A549 (cell line): ENCODE measurements at regions not wholly inside any gene's neighbourhood (a gene's known extent, or its start where the extent isn't known, plus 50 kb on each side); places are given as distances from the start of the nearest gene placed in this dataset.

ENCODE experiments used
- ATAC-seq, 2 experiments: fragments of 200-7000 bp in 1 of 2; fragments of >200 bp in 1 of 2; cut with Nextera tagmentation in 1 of 2; cut with Tn5 transposase in 1 of 2; 3 replicates each; pipeline versions ENCODE4 v1.8.0 to v1.9.1; 2018 to 2020; ENCODE audit warnings: mild to moderate bottlenecking in 1 of 2, moderate library complexity in 1 of 2
- CTCF ChIA-PET: fragments of 300-600 bp; sonication (Branson Sonifier 250); formaldehyde crosslinking; extraction: SDS; loops from one replicate; lab custom pipeline; 2021; ENCODE audit warnings: antibody characterized with exemption, inconsistent platforms; lab: Yijun Ruan, JAX
- POLR2A ChIA-PET: fragments of 350-600 bp; formaldehyde crosslinking; extraction: SDS; loops from one replicate; lab custom pipeline; 2021; ENCODE audit warnings: antibody characterized with exemption, inconsistent platforms; lab: Yijun Ruan, JAX
- DNase-seq, 2 experiments: peaks; one replicate each; pipeline versions ENCODE4 v3.0.0 to v3.0.0-alpha.2; 2011 to 2016; ENCODE audit warnings: low read depth in 1 of 2, low spot score in 1 of 2
- FAIRE-seq: peaks from 2 replicates; lab custom pipeline; 2011; peaks lifted over from hg19 to GRCh38; lab: Jason Lieb, UNC
- H3K27ac ChIP-seq, 2 experiments: fragments of >200 bp; sonication (Bioruptor Twin); formaldehyde crosslinking; 3 replicates each; pipeline ENCODE4 v1.5.1; 2016 to 2017
- H3K4me1 ChIP-seq: fragments of >200 bp; sonication (Bioruptor Twin); formaldehyde crosslinking; 3 replicates; pipeline ENCODE4 v1.6.1; 2016
- H3K4me2 ChIP-seq: fragments of >200 bp; sonication (Bioruptor Twin); formaldehyde crosslinking; 3 replicates; pipeline ENCODE4 v1.6.1; 2016
- H3K4me3 ChIP-seq: fragments of >200 bp; sonication (Bioruptor Twin); formaldehyde crosslinking; 3 replicates; pipeline ENCODE4 v1.5.1; 2016
- H3K9me3 ChIP-seq: fragments of >200 bp; sonication (Bioruptor Twin); formaldehyde crosslinking; 3 replicates; pipeline ENCODE4 v1.6.1; 2016
- BHLHE40 ChIP-seq: IDR thresholded peaks from 2 replicates; pipeline ENCODE4 v1.6.1; 2012; ENCODE audit warnings: low read depth, low read length, inconsistent platforms
- EHMT2 ChIP-seq: fragments of 200-600 bp; sonication (generic); IDR thresholded peaks from 2 replicates; pipeline ENCODE4 v1.6.1; 2016; ENCODE audit warnings: antibody characterized with exemption, low read depth, mild to moderate bottlenecking, moderate library complexity
- FOSB ChIP-seq: fragments of 250-450 bp; sonication (Bioruptor Pico); IDR thresholded peaks from 2 replicates; pipeline ENCODE4 v1.5.0; 2020; ENCODE audit warnings: mild to moderate bottlenecking, moderate library complexity
- FOSL2 ChIP-seq, 2 experiments: fragments of 450-650 bp in 1 of 2; fragments of >200 bp in 1 of 2; sonication (Bioruptor Twin) in 1 of 2; formaldehyde crosslinking; IDR thresholded peaks; 2 replicates each; pipeline versions ENCODE4 v1.5.0 to v1.6.1; 2016 to 2020; ENCODE audit warnings: mild to moderate bottlenecking in 1 of 2, moderate library complexity in 1 of 2
- GATA3 ChIP-seq: IDR thresholded peaks from 2 replicates; pipeline ENCODE4 v1.6.1; 2012; ENCODE audit warnings: borderline replicate concordance
- HOXB5 ChIP-seq: fragments of 250-450 bp; sonication (Bioruptor Pico); IDR thresholded peaks from 2 replicates; pipeline ENCODE4 v1.5.0; 2020; ENCODE audit warnings: mild to moderate bottlenecking, moderate library complexity
- JUN ChIP-seq, 2 experiments: fragments of >200 bp; sonication (Bioruptor Twin); formaldehyde crosslinking; IDR thresholded peaks; 2 replicates in 1 of 2; 3 replicates in 1 of 2; pipeline ENCODE4 v1.6.1; 2016 to 2017
- KDM5A ChIP-seq: fragments of 200-600 bp; sonication (generic); IDR thresholded peaks from 2 replicates; pipeline ENCODE4 v1.6.1; 2016; ENCODE audit warnings: antibody characterized with exemption, mild to moderate bottlenecking
- MAZ ChIP-seq: fragments of 150-350 bp; IDR thresholded peaks from 2 replicates; pipeline ENCODE4 v1.6.1; 2014; ENCODE audit warnings: antibody characterized with exemption, low read depth, low read length, borderline replicate concordance
- NFE2L2 ChIP-seq: fragments of 150-350 bp; conservative IDR thresholded peaks from 2 replicates; pipeline ENCODE4 v1.6.1; 2014; ENCODE audit warnings: low read length
- PHF8 ChIP-seq: fragments of 200-600 bp; sonication (generic); IDR thresholded peaks from 2 replicates; pipeline ENCODE4 v1.6.1; 2016; ENCODE audit warnings: low read depth, mild to moderate bottlenecking, antibody characterized with exemption, moderate library complexity, borderline replicate concordance
- POLR2A ChIP-seq: IDR thresholded peaks from 2 replicates; pipeline ENCODE4 v1.6.1; 2012; ENCODE audit warnings: mild to moderate bottlenecking, low read length
- POLR2AphosphoS2 ChIP-seq: conservative IDR thresholded peaks from 2 replicates; pipeline ENCODE4 v1.6.1; 2012; ENCODE audit warnings: low read length, improper control_type of control experiment, inconsistent platforms
- TFCP2L1 ChIP-seq: fragments of 250-450 bp; sonication (Bioruptor Pico); IDR thresholded peaks from 2 replicates; pipeline ENCODE4 v1.5.0; 2021; ENCODE audit warnings: mild to moderate bottlenecking
- ZC3H11A ChIP-seq: fragments of 450-650 bp; IDR thresholded peaks from 2 replicates; pipeline ENCODE4 v1.6.1; 2014; ENCODE audit warnings: antibody characterized with exemption, mild to moderate bottlenecking
- ZFP36 ChIP-seq: fragments of 450-650 bp; IDR thresholded peaks from 2 replicates; pipeline ENCODE4 v1.6.1; 2014; ENCODE audit warnings: borderline replicate concordance; ENCODE audit not compliant: partially characterized antibody
- ZNF302 ChIP-seq: fragments of 250-450 bp; sonication (Bioruptor Pico); IDR thresholded peaks from 2 replicates; pipeline ENCODE4 v1.9.0; 2021; ENCODE audit warnings: inconsistent platforms, mild to moderate bottlenecking, moderate library complexity
- ZSCAN20 ChIP-seq: fragments of 250-450 bp; sonication (Bioruptor Pico); IDR thresholded peaks from 2 replicates; pipeline ENCODE4 v1.8.0; 2022; ENCODE audit warnings: mild to moderate bottlenecking, moderate library complexity
- WGBS: methylation state at CpG from one replicate; pipeline ENCODE4 v1.1.6; 2017; ENCODE audit errors: missing lambda C conversion rate; 5-methylcytosine and 5-hydroxymethylcytosine counted together
- TF ChIP-seq, protein P1 (sequence below): IDR thresholded peaks from 2 replicates; pipeline ENCODE4 v1.6.1; 2012
- TF ChIP-seq, protein P2 (sequence below): fragments of 200-600 bp; sonication (generic); IDR thresholded peaks from 2 replicates; pipeline ENCODE4 v1.6.1; 2016; ENCODE audit warnings: antibody characterized with exemption, mild to moderate bottlenecking, moderate library complexity
- TF ChIP-seq, protein P3 (sequence below): fragments of 250-450 bp; sonication (Bioruptor Pico); IDR thresholded peaks from 2 replicates; pipeline ENCODE4 v1.5.0; 2020; ENCODE audit warnings: low read depth, mild to moderate bottlenecking, moderate library complexity
- TF ChIP-seq, protein P4 (sequence below): fragments of >200 bp; sonication (Bioruptor Twin); formaldehyde crosslinking; IDR thresholded peaks from 3 replicates; pipeline ENCODE4 v1.5.1; 2016

DNA sequence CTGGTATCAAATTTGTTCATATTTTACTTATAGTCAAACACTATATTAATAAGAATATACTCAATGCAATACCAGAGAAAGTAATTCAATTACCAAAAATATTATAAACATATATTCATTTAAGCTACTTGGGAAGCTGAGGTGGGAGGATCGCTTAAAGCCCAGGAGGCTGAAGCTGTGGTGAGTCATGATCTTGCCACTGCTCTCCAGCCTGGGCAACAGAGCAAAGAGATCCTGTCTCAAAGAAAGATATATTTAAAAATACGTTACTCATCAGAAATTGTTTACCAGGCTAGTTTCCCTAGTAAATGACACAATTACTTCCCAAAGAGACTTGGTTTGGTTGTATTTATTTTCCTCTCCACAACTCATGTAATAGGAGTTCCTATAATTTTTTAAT, 433.6 kb downstream of the GASK1B start:
- DNase-seq (no peak), FAIRE-seq (no peak)

DNA sequence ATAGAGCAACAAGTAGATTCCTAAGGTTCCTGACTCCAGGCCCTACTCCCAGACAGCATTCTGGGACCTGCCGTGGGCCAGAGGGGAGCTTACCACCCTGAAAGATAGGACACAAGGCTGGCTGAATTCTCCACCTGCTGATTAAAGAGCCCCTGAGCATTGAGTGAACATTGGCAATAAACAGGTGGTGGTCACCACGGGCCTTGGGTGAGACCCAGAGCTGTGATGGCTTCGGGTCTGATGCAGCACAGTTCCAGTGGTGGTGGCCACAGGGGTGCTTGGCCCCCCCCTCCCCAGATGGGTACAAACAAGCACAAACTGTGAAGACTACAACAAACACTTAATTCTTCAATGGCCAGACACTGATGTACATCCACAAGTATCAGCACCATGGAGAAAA, 444.6 kb downstream of the GASK1B start:
- POLR2A ChIA-PET = no interaction called here
- no peak for FAIRE-seq
- WGBS = 30% methylated on average over 2 of the region's 3 CpGs
- Histone ChIP-seq H3K27ac (no peak overlapping the region), H3K4me1 (no peaks in the 10 kb centered on the region), H3K4me2 (no peak overlapping the region), H3K9me3 (no peaks in the 10 kb centered on the region), H3K4me3 (no peak overlapping the region)
- CTCF ChIA-PET = no interaction called here
- DNase-seq = no peak
- no peak for TF ChIP-seq POLR2AphosphoS2
- TF ChIP-seq ZFP36 = no peak
- no peak for TF ChIP-seq ZC3H11A
- no peak for ATAC-seq

More for the DNA sequence above, 433.6 kb downstream of the GASK1B start:
- ChIA-PET CTCF (no interaction called here), POLR2A (no interaction called here)
- WGBS = 0% methylated on average over 2 of the region's 2 CpGs
- ATAC-seq = no peak
- H3K9me3 ChIP-seq = no peaks in the 10 kb centered on the region
- no peak overlapping the region for H3K27ac ChIP-seq
- no peak overlapping the region for H3K4me3 ChIP-seq
- H3K4me1 ChIP-seq = no peaks in the 10 kb centered on the region
- no peak overlapping the region for H3K4me2 ChIP-seq
- no peak for TF ChIP-seq PHF8
- TF ChIP-seq BHLHE40 = no peak
- TF ChIP-seq, protein P1, sequence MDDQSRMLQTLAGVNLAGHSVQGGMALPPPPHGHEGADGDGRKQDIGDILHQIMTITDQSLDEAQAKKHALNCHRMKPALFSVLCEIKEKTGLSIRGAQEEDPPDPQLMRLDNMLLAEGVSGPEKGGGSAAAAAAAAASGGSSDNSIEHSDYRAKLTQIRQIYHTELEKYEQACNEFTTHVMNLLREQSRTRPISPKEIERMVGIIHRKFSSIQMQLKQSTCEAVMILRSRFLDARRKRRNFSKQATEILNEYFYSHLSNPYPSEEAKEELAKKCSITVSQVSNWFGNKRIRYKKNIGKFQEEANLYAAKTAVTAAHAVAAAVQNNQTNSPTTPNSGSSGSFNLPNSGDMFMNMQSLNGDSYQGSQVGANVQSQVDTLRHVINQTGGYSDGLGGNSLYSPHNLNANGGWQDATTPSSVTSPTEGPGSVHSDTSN = no peak
- no peak for TF ChIP-seq POLR2A
- TF ChIP-seq FOSB (CRISPR knock-in tag) = no peak
- TF ChIP-seq ZC3H11A = no peak
- TF ChIP-seq, protein P2, sequence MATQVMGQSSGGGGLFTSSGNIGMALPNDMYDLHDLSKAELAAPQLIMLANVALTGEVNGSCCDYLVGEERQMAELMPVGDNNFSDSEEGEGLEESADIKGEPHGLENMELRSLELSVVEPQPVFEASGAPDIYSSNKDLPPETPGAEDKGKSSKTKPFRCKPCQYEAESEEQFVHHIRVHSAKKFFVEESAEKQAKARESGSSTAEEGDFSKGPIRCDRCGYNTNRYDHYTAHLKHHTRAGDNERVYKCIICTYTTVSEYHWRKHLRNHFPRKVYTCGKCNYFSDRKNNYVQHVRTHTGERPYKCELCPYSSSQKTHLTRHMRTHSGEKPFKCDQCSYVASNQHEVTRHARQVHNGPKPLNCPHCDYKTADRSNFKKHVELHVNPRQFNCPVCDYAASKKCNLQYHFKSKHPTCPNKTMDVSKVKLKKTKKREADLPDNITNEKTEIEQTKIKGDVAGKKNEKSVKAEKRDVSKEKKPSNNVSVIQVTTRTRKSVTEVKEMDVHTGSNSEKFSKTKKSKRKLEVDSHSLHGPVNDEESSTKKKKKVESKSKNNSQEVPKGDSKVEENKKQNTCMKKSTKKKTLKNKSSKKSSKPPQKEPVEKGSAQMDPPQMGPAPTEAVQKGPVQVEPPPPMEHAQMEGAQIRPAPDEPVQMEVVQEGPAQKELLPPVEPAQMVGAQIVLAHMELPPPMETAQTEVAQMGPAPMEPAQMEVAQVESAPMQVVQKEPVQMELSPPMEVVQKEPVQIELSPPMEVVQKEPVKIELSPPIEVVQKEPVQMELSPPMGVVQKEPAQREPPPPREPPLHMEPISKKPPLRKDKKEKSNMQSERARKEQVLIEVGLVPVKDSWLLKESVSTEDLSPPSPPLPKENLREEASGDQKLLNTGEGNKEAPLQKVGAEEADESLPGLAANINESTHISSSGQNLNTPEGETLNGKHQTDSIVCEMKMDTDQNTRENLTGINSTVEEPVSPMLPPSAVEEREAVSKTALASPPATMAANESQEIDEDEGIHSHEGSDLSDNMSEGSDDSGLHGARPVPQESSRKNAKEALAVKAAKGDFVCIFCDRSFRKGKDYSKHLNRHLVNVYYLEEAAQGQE = no peak

DNA sequence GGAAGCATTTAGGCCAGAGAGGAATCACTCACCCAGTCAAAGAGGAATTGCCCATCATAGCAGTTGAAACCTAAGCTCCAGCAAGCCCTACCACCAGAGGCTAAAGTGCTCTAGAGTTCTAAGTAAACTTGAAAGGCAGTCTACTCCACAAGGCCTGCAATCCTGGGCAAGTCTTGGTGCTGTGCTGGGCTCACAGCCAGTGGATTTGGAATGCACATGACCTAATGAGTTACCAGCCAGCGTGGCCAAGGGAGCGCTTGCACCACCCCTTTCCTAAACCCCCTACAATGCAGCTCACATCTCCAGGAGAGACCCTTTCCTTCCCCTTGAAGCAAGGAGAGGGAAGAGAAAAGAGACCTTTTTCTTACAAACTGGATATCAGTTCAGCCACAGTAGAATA, 445.7 kb downstream of the GASK1B start:
- H3K4me1 ChIP-seq = no peaks in the 10 kb centered on the region
- TF ChIP-seq, protein P3, sequence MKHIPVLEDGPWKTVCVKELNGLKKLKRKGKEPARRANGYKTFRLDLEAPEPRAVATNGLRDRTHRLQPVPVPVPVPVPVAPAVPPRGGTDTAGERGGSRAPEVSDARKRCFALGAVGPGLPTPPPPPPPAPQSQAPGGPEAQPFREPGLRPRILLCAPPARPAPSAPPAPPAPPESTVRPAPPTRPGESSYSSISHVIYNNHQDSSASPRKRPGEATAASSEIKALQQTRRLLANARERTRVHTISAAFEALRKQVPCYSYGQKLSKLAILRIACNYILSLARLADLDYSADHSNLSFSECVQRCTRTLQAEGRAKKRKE (CRISPR knock-in tag) = no peak
- TF ChIP-seq ZC3H11A = no peak
- TF ChIP-seq, all 56 proteins: peak for 0
- Histone ChIP-seq H3K4me2 (no peak overlapping the region), H3K9me3 (no peaks in the 10 kb centered on the region), H3K4me3 (no peak overlapping the region), H3K27ac (no peak overlapping the region)
- ATAC-seq (no peak), DNase-seq (no peak), FAIRE-seq (no peak)
- WGBS = 20% methylated on average over 2 of the region's 2 CpGs
- ChIA-PET CTCF (no interaction called here), POLR2A (no interaction called here)

DNA sequence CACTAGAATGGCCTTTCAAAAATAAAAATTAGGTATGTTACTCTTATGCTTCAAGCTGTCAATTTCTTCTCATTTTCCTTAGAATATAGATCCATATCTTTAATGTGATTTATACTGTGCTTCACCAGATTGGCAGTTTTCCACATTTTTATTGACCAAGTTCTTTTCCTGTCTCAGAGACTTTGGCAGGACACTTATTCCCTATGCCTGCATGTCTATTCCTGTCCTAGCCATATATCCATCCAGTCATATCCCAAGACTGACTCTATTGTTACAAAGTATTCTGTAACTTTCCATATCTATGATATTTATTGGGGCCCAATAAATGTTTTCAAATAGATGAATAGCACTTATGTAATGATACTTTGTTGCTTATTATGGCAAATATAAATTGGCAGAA, 450.7 kb downstream of the GASK1B start:
- no peaks in the 10 kb centered on the region for H3K4me1 ChIP-seq
- ATAC-seq = no peak
- H3K27ac ChIP-seq = no peak overlapping the region
- no peak for FAIRE-seq
- TF ChIP-seq, protein P4, sequence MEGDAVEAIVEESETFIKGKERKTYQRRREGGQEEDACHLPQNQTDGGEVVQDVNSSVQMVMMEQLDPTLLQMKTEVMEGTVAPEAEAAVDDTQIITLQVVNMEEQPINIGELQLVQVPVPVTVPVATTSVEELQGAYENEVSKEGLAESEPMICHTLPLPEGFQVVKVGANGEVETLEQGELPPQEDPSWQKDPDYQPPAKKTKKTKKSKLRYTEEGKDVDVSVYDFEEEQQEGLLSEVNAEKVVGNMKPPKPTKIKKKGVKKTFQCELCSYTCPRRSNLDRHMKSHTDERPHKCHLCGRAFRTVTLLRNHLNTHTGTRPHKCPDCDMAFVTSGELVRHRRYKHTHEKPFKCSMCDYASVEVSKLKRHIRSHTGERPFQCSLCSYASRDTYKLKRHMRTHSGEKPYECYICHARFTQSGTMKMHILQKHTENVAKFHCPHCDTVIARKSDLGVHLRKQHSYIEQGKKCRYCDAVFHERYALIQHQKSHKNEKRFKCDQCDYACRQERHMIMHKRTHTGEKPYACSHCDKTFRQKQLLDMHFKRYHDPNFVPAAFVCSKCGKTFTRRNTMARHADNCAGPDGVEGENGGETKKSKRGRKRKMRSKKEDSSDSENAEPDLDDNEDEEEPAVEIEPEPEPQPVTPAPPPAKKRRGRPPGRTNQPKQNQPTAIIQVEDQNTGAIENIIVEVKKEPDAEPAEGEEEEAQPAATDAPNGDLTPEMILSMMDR = no peak
- TF ChIP-seq FOSL2 (IDR thresholded peaks at IDR 0.05) = no peak
- TF ChIP-seq FOSL2 (CRISPR knock-in tag; IDR thresholded peaks at IDR 0.05) = no peak
- no peak for TF ChIP-seq ZNF302 (CRISPR knock-in tag)
- no peak for TF ChIP-seq TFCP2L1 (CRISPR knock-in tag)
- no peak for TF ChIP-seq ZSCAN20 (CRISPR knock-in tag)
- TF ChIP-seq MAZ = no peak
- no peak for TF ChIP-seq KDM5A
- TF ChIP-seq JUN (IDR thresholded peaks at IDR 0.05) = no peak
- no peak for TF ChIP-seq HOXB5
- no peak for TF ChIP-seq EHMT2
- TF ChIP-seq GATA3 = no peak
- no peak for TF ChIP-seq ZC3H11A
- TF ChIP-seq NFE2L2 = no peak
- DNase-seq = no peak
- no peaks in the 10 kb centered on the region for H3K9me3 ChIP-seq
- no peak overlapping the region for H3K4me2 ChIP-seq
- POLR2A ChIA-PET = no interaction called here
- CTCF ChIA-PET = interaction anchor here (0.5 kb wide), 1 partner anchor 8 kb away, joined by 4 read pairs; no protein-coding TSS in a partner anchor
- H3K4me3 ChIP-seq = no peak overlapping the region
